ENCODE measurements at regions not wholly inside any gene's neighbourhood (a gene's known extent, or its start where the extent isn't known, plus 50 kb on each side); places are given as distances from the start of the nearest gene placed in this dataset.

- no peak for TF ChIP-seq CEBPB (IDR thresholded peaks at IDR 0.05)
- no peak for TF ChIP-seq USF1 (IDR thresholded peaks at IDR 0.05)
- TF ChIP-seq ZBTB7A (IDR thresholded peaks at IDR 0.05; ENCODE audit: low read depth): no peak
- no peak for TF ChIP-seq YY1 (IDR thresholded peaks at IDR 0.05; ENCODE audit: low read depth)
- no peak for TF ChIP-seq TAF1 (IDR thresholded peaks at IDR 0.05; ENCODE audit: low read depth)
- TF ChIP-seq RAD21 (IDR thresholded peaks at IDR 0.05; ENCODE audit: low read depth): no peak
- TF ChIP-seq EGR1 (IDR thresholded peaks at IDR 0.05): no peak
- no peak for TF ChIP-seq MAX (IDR thresholded peaks at IDR 0.05)
- TF ChIP-seq CREB1 (IDR thresholded peaks at IDR 0.05; ENCODE audit: low read depth): no peak
- no peak for TF ChIP-seq TCF12 (IDR thresholded peaks at IDR 0.05; ENCODE audit: low read depth)
- no peak for TF ChIP-seq REST (IDR thresholded peaks at IDR 0.05; ENCODE audit: low read depth)
- TF ChIP-seq NFIC (IDR thresholded peaks at IDR 0.05): no peak
- no peak for TF ChIP-seq EP300 (IDR thresholded peaks at IDR 0.05; ENCODE audit: borderline replicate concordance)
- no peak for TF ChIP-seq FOXM1 (IDR thresholded peaks at IDR 0.05; ENCODE audit: borderline replicate concordance, low read depth)
- TF ChIP-seq TEAD4 (IDR thresholded peaks at IDR 0.05): no peak
Observed at GRCh38 chr17:33442320-33442719, 149.2 kb upstream of the ASIC2 start.

- TF ChIP-seq REST (IDR thresholded peaks at IDR 0.05; ENCODE audit: low read depth) (no peak), EGR1 (IDR thresholded peaks at IDR 0.05) (no peak), USF1 (IDR thresholded peaks at IDR 0.05) (no peak), YY1 (IDR thresholded peaks at IDR 0.05; ENCODE audit: low read depth) (no peak), EP300 (IDR thresholded peaks at IDR 0.05; ENCODE audit: borderline replicate concordance) (no peak), FOXM1 (IDR thresholded peaks at IDR 0.05; ENCODE audit: borderline replicate concordance, low read depth) (no peak), TEAD4 (IDR thresholded peaks at IDR 0.05) (no peak), RAD21 (IDR thresholded peaks at IDR 0.05; ENCODE audit: low read depth) (no peak), CREB1 (IDR thresholded peaks at IDR 0.05; ENCODE audit: low read depth) (no peak), TAF1 (IDR thresholded peaks at IDR 0.05; ENCODE audit: low read depth) (no peak)
Observed at GRCh38 chr17:33444731-33445130, 151.6 kb upstream of the ASIC2 start.

- TF ChIP-seq TEAD4 (IDR thresholded peaks at IDR 0.05) (no peak), RAD21 (IDR thresholded peaks at IDR 0.05; ENCODE audit: low read depth) (no peak), REST (IDR thresholded peaks at IDR 0.05; ENCODE audit: low read depth) (no peak), EP300 (IDR thresholded peaks at IDR 0.05; ENCODE audit: borderline replicate concordance) (no peak), TCF12 (IDR thresholded peaks at IDR 0.05; ENCODE audit: low read depth) (no peak), CEBPB (IDR thresholded peaks at IDR 0.05) (no peak), EGR1 (IDR thresholded peaks at IDR 0.05) (no peak), FOXM1 (IDR thresholded peaks at IDR 0.05; ENCODE audit: borderline replicate concordance, low read depth) (no peak), ZBTB7A (IDR thresholded peaks at IDR 0.05; ENCODE audit: low read depth) (no peak), USF1 (IDR thresholded peaks at IDR 0.05) (no peak), TAF1 (IDR thresholded peaks at IDR 0.05; ENCODE audit: low read depth) (no peak), YY1 (IDR thresholded peaks at IDR 0.05; ENCODE audit: low read depth) (no peak), CREB1 (IDR thresholded peaks at IDR 0.05; ENCODE audit: low read depth) (no peak), MAX (IDR thresholded peaks at IDR 0.05) (no peak), NFIC (IDR thresholded peaks at IDR 0.05) (no peak)
Observed at GRCh38 chr17:33447090-33447489, 154.0 kb upstream of the ASIC2 start.

GRCh38 chr17:33451221-33451620 is 158.1 kb upstream of the ASIC2 start:
- TF ChIP-seq MAX (IDR thresholded peaks at IDR 0.05) (no peak), USF1 (IDR thresholded peaks at IDR 0.05) (no peak), RAD21 (IDR thresholded peaks at IDR 0.05; ENCODE audit: low read depth) (no peak), ZBTB7A (IDR thresholded peaks at IDR 0.05; ENCODE audit: low read depth) (no peak), EGR1 (IDR thresholded peaks at IDR 0.05) (no peak), CREB1 (IDR thresholded peaks at IDR 0.05; ENCODE audit: low read depth) (no peak), REST (IDR thresholded peaks at IDR 0.05; ENCODE audit: low read depth) (no peak), YY1 (IDR thresholded peaks at IDR 0.05; ENCODE audit: low read depth) (no peak), NFIC (IDR thresholded peaks at IDR 0.05) (no peak), TCF12 (IDR thresholded peaks at IDR 0.05; ENCODE audit: low read depth) (no peak), TAF1 (IDR thresholded peaks at IDR 0.05; ENCODE audit: low read depth) (no peak), TEAD4 (IDR thresholded peaks at IDR 0.05) (no peak), CEBPB (IDR thresholded peaks at IDR 0.05) (no peak), FOXM1 (IDR thresholded peaks at IDR 0.05; ENCODE audit: borderline replicate concordance, low read depth) (no peak), EP300 (IDR thresholded peaks at IDR 0.05; ENCODE audit: borderline replicate concordance) (no peak)

Data from Ishikawa (cell line).